GM12878 (cell line): ENCODE measurements at regions not wholly inside any gene's neighbourhood (a gene's known extent, or its start where the extent isn't known, plus 50 kb on each side); places are given as distances from the start of the nearest gene placed in this dataset.

ENCODE experiments used
- CTCF ChIP-seq, 3 experiments: IDR thresholded peaks in 2 of 3; conservative IDR thresholded peaks in 1 of 3; 2 replicates each; pipeline ENCODE4 v1.5.1; 2011; ENCODE audit warnings: low read depth in 3 of 3, low read length in 3 of 3, mild to moderate bottlenecking in 3 of 3, control low read depth in 2 of 3, moderate library complexity in 2 of 3, inconsistent platforms in 1 of 3, mixed read lengths in 1 of 3; ENCODE audit not compliant: control insufficient read depth in 2 of 3, insufficient read depth in 1 of 3; ENCODE audit errors: extremely low read depth in 1 of 3
- ETV6 ChIP-seq, 2 experiments: fragments of 450-650 bp in 1 of 2; IDR thresholded peaks in 1 of 2; conservative IDR thresholded peaks in 1 of 2; 2 replicates each; pipeline ENCODE4 v1.6.1; 2014; ENCODE audit warnings: antibody characterized with exemption in 1 of 2, borderline replicate concordance in 1 of 2, low read depth in 1 of 2, mild to moderate bottlenecking in 1 of 2, moderate library complexity in 1 of 2

GRCh38 chrX:39820938-39821708, 276.6 kb downstream of the BCOR start:
- no peak for TF ChIP-seq CTCF (IDR thresholded peaks at IDR 0.05 in 2 of 3, conservative IDR thresholded peaks at IDR 0.05 in 1 of 3; ENCODE audit: control insufficient read depth in 2 of 3, extremely low read depth in 1 of 3, insufficient read depth in 1 of 3, low read depth in 3 of 3, low read length in 3 of 3)
- no peak for TF ChIP-seq ETV6 (conservative IDR thresholded peaks at IDR 0.05 in 1 of 2, IDR thresholded peaks at IDR 0.05 in 1 of 2; ENCODE audit: borderline replicate concordance in 1 of 2, low read depth in 1 of 2)
